Mesenteric fat pad (tissue), 1 donor: ENCODE measurements at regions not wholly inside any gene's neighbourhood (a gene's known extent, or its start where the extent isn't known, plus 50 kb on each side); places are given as distances from the start of the nearest gene placed in this dataset.

ENCODE experiments used
- DNase-seq: peaks from one replicate; pipeline ENCODE4 v3.0.0-alpha.2; 2020; ENCODE audit warnings: low spot score
- donor health status: DM: yes; HTN: yes; CAD: no.

DNA sequence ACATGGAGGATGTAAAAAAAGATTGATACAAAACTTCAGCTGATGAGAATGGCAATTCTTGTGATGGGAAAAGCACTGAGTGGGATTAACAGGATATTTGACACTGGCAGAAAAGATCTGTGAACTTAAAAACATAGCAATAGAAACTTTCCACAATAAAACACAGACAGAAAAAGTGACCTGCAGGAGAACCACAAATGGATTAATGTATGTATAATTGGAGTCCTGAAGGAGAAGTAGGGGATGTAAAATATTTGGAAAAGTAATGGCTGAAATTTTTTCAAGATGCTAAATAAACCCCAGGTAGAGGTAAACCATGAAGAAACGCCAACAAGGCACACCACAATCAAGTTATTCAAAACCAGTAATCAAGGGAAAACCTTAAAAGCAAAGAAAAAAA lies 130.8 kb upstream of the C14orf180 start:
- DNase-seq: no peak

- peak; percentile 74 for DNase-seq
Measured at GRCh38 chr14:104450811-104451401, 128.7 kb upstream of the C14orf180 start.

DNA sequence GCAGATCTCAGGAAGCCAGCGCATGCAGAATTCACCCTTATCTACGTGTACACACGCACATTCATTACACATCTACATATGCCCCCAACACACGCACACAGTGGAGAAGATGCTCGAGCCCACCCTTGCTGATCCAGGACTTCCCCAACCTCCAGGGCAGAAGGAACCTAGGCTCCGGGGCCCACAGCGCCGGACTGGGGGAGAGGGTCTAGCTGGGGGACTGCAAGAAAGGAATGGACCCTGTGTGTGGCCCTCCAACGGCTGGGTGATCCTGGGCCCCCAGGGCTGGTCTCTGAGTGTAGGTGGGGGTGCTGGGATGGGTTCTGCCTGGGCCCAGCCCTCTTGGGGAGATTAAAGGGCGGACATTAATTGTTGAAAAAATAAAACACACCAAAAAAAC lies 128.1 kb upstream of the C14orf180 start:
- peak; percentile 57 for DNase-seq

- DNase-seq: no peak
Measured at GRCh38 chr14:104458845-104459244, 120.7 kb upstream of the C14orf180 start.

DNA sequence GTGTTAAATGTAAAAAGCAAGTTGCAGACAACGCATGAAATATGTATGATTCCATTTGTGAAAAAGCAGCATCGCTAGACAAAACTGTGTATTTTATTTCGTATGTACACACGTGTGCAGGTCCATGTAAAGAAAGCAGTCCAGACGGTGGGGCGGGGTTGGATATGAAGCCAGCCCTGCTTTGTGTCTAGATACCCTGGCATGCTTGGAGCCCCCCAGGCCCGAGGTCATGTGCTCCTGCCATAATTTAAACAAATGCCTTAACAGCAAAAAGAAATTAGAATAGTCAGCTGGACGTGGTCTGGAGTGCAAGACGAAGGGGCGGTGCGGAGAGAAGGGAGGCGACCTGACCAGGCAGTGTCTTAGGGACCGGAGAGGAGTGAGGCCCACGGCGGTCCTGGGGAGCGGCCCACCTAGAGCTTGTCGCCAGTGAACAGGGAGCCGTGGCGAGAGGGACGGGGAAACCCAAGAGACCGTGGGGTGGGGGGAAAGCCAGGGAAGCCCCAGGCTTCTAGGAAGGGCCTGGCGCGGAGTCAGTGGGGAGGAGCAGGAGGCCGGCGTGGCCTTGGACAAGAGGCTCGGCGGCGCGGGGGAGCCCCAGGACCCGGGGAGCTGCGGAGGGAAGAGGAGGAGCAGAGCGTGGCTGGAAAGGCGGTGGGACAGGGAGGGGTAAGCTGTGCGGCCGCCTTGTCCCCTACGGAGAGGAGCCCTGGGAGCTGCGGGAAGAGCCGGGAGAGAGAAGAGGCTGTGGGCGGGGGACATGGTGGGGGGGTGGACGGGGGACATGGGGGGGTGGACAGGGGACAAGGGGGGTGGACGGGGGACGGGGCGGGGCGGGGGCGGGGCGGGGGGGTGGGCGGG lies 118.5 kb upstream of the C14orf180 start:
- no peak for DNase-seq

GRCh38 chr14:104461676-104462449 lies 117.7 kb upstream of the C14orf180 start:
- no peak for DNase-seq

GRCh38 chr14:104462651-104463630 lies 116.6 kb upstream of the C14orf180 start:
- DNase-seq: no peak

DNA sequence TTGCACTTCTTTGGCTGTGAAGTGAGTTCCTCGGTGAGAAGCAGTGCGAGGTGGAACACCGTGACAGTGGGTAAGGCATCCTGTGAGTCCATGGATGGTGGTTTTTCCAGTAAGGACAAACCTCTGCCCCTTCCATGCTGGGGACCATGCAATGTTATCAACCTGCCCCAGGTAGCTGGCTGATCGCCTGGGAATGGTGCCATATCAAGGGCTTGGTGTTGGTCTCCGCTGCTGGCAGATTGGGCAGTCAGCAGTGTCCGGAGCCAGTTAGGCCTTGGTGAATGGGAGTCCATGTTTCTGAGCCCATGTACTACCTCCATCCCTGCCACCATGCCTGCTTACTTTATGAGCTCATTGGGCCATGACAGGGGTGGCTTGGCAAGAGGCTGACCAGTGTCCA lies 114.7 kb upstream of the C14orf180 start:
- no peak for DNase-seq

GRCh38 chr14:104465482-104466390 lies 113.8 kb upstream of the C14orf180 start:
- no peak for DNase-seq

- DNase-seq: no peak
Measured at GRCh38 chr14:104467236-104467635, 112.3 kb upstream of the C14orf180 start.

DNA sequence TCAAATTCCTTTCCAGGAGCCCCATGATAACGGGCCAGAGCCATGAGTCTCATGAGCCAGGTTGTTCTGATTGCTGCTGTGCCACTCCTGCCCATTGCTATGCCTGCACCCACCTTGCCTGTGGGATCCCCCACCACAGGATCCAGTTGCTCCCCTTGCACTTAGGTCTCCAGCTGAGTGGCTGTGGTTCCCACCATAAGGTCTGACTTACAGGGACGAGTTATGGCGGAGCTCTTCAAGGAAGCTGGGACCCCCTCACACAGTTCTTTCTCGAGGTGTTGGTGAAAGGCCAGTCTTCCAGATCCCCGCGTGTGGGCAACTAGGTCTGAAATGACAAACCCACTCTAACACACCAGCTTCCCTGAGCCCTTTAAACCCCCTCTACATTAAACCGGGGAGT lies 111.9 kb upstream of the C14orf180 start:
- no peak for DNase-seq

- no peak for DNase-seq
Measured at GRCh38 chr14:104469591-104469990, 110.0 kb upstream of the C14orf180 start.

DNA sequence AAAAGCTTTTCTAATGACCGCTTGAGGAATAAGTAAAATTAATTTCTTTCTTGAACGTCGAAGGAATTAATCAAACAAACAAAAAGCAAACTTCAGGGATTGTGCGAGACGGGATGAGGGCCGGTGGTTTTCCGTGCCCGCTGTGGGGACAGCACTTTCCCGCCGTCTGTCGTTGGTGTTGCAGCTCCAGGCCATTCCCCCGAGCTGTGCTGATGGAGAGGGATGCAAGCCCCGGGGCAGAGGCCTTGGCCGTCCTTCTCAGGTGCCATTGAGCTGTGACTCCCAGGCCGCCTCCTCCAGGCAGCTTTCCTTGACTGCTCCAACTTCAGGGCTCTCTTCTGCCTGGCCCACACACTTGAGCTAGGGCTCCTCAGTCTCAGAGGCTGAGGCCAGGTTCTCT lies 109.0 kb upstream of the C14orf180 start:
- DNase-seq: no peak

- DNase-seq: no peak
Measured at GRCh38 chr14:104471114-104471513, 108.5 kb upstream of the C14orf180 start.

GRCh38 chr14:104472073-104472472 lies 107.5 kb upstream of the C14orf180 start:
- no peak for DNase-seq

DNA sequence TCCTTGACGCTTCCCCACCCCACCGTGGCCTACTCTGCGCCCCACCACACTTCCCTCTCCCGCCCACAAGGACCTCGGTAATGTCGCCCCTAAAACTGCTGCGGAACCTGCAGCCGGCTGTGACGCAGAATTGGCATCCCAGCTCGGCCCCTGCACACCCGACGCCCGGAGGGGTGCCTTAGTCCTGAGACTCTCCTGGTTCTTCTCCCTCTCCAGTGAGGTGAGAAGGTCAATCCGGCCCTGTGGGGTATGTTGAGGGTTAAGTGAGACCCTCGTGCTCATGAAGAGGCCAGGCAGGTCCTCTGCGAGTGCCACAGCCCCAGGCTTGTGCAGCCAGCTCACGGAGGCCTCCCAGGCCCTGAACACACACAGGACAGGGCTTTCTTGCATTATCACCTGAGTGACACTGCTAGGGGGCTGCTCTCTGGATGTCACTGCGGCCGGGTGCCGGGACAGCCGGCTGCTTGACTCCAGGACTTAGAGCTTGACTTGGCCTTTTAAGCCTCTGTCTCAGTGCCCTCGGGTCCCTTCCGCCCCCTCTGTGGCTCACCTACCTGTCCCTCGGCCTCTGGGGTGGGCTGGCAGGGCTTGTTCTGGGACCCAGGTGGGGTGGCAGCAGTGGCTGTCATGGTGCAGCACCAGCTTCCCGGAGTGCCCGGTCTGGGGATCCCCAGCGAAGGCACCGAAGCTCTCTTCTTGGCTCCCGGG lies 106.9 kb upstream of the C14orf180 start:
- no peak for DNase-seq

DNA sequence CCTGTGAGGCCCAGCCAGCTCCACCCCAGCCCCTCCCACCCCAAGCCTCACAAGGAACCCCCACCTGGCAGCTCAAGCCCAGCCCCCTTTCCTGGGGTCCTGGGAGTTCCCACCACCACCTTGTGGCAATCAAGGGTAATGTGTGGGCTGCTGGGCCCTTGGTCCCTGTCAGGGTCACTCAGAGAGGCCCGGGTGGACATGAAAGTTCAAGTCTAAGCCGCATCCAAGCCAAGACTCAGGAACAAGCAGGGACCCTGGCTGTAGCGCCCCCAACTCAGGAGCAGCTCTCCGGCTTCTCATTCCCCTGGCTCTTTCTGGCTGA lies 106.4 kb upstream of the C14orf180 start:
- DNase-seq: no peak

DNA sequence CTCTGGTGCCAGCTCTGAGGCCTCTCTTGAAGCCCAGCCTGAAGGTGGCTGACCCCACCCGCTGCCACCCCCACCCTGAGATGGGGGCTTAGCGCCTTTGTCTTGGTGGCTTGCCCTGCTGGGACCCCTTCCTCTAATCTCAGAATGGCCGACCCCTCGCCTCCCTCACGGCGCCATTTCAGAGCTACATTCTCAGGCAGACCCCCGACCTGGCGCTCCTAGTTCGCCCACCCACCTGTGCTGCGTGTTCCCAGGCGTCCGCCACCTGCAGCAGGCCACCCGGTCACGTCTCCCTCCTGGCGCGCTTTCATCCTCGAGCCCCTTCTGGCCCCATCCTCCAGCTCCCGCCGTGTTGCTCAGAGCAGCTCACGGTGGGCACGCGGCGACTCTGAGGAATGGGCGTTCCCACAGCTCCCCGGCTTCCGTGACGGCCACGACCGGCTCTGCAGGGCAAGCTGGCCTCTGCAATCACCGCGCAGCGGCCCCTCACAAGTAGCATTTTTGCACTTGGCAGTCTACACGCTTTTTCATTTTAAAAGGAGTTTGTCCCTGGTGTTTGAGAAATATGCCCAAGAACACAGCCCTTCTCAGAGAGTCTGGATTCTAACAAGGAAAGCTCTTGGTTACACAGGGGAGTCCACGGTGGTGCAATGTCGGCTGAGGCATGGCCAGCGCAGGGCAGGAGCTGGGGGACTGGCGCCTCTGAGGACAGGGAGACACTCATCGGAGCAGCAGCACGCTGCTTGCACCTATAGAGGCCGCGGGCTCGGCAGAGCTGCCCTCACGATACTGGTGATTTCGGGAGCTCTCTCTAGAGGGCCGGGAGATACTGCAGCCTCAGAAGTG lies 105.7 kb upstream of the C14orf180 start:
- no peak for DNase-seq
